ENCODE measurements at regions not wholly inside any gene's neighbourhood (a gene's known extent, or its start where the extent isn't known, plus 50 kb on each side); places are given as distances from the start of the nearest gene placed in this dataset.

DNA sequence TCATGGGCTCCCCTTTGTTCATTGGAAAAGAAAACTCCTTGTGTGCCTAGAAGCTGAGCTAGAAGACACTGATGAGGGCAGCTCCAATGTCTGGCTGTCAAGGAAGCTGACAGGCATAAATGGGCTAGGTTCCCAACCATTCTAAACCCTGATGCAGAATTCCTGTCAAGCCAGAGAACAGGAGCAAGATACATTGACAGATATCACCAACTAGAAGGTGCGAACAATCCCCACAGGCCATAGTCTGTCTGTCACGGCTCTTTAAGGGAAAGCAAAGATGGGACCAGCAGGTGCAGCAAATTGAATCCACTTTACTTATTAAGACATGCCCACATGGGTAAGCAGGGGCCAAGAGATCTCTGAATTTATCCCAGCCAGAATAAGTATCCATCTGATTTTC, 617.9 kb upstream of the POT1 start:
- FAIRE-seq: no peak

DNA sequence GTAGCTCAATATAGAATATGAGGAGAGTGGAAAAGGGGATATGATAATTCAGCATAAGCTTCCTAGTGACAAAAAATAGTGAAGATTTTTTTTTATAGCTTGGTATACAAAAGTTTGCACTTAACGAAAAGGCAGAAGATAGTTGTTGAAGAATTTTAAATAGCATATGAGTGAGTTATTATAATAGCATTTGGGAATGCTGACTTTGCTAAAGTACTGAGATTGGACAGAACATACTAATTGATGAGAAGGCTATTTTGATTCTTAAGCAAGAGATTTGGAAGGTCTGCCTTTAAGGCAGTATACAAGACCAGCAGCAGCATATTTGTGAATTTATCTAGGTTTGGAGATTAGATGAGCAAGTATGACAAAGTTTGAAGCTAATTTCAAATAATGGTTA, 600.9 kb upstream of the POT1 start:
- no peak for FAIRE-seq

DNA sequence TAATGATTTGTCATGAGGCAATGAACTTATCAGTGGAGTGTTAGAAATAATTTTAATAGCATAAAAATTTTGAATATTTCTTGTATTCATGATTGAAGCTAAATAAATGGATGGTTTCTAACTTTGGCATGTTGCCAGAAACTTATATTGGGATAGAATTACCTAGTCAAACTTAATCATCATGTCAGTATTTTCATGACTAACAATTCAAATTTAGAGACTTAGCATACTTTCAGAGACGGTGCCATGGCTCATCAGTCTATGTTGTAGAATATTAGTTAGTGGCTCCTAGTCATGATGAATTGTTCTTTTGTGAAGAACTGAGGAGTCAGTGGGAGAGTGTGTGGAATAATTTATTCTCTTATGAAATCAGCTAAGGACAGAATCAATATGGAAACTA, 599.6 kb upstream of the POT1 start:
- FAIRE-seq: no peak

DNA sequence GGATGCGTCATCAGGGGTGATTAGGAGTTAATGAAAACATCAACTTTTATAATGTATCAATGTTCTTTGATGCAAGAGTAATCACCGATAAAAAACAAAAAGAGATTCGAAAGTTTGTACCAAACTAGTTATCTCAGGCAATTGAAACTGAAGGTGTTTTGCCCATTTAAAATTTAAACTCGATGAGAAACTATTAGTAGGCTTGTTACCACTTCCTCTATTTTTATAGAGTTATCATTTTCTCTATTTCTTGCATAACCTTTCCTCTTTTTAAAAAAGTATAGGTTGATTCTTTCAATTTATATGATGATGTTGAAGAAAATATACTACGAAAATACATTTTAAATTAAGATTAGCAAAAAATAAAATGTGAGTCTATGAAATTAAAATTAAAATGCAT, 597.3 kb upstream of the POT1 start:
- FAIRE-seq: no peak

DNA sequence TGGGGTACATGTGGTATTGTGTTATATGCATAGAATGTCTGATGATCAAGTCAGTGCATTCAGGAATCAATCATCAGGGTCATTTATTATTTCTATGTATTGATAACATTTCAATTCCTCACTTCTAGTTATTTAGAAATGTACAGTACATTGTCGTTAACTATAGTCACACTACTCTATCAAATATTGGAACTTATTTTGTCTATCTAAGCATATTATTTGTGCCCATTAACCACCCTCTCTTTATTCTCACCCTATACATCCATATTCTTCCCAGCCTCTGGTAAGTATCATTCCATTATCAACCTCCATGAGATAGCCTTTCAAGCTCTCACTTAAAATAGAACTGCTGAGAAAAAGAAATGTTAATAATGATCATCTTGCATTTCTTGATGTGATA, 596.5 kb upstream of the POT1 start:
- no peak for FAIRE-seq

DNA sequence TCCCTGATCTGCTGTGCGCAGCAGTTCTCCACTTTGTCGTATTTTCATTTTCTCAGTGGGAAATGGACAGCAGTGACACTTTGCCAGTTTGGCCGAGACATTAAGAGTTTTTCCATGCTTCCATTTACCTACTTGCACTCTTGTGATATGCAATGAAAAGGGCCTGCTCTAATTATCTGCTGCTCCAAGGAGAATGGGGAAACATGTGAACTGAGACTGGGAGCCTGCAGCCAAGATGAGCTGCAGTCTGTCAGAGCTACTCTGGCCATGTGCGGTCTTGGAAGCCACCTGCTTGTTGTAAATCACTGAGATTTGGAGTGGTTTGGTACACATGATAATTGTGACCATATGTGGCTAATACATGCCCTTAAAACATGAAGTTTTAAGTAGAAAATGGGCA, 586.6 kb upstream of the POT1 start:
- no peak for FAIRE-seq

DNA sequence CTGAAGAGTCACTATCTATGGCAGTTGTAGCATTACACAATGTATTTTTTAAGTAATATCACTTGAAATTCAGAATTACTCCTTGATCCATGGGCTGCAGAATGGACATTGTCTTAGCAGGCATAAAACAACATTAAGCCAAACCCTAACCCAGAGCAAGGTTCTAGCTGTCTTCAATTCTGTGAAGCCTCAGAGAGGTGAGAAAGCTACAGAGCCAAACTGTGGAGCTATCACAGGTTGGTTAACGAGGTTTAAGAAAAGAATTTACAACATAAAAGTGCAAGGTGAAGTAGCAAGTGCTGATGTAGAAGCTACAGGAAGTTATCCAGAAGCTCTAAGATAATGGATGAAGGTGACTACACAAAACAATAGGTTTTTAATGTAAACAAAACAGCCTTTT, 582.7 kb upstream of the POT1 start:
- no peak for FAIRE-seq

DNA sequence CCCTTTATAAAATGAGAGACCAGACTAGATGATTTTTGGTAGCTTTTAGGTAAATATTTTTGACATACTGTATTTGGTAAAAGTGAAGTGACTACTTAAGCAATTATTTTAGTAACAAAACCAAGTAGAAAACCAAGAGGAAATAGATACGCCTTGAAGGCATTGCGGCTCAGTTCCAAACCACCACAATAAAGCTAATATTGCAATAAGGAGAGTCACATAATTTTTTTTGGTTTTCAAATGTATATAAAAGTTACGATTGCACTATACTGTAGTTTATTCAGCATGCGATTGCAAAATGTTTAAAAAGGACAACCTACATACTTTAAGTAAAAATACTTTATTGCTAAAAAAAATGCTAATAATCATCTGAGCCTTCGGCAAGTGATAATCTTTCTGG, 581.7 kb upstream of the POT1 start:
- no peak for FAIRE-seq

DNA sequence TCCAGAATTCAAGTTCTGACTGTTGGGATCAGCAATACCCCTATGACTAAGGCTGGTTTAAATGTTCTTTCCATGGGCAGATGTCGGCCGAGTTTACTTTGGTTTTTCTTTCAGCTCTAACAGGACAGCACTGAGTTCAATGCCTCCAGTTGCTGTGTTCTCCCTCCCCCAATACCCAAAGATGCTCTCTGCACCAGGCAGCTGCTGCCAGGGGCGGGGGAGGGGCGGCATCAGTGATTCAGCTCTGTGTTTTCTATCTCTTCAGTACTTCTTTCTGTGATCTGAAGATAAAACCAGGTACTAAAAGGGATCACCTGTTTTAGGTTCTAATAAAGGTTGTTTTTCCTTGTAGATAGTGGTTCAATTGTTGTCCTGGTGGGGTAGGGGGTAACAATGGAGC, 576.7 kb upstream of the POT1 start:
- no peak for FAIRE-seq

DNA sequence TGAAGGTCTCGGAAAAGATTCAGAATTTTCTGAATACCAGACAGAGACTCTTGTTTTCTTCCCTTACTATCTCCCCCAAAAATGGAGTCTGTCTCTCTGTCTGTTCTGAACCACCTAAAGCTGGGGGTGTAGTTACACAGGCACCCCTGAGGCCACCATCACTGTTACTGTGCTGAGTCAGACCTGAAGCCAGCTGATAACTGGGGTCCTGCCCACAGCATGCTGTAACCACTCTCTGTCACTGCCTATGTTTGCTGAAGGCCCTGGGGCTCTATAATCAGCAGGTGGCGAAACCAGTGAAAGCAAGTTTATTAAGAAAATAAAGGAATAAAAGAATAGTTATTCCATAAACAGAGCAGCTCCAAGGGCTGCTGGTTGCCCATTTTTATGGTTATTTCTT, 575.2 kb upstream of the POT1 start:
- no peak for FAIRE-seq

DNA sequence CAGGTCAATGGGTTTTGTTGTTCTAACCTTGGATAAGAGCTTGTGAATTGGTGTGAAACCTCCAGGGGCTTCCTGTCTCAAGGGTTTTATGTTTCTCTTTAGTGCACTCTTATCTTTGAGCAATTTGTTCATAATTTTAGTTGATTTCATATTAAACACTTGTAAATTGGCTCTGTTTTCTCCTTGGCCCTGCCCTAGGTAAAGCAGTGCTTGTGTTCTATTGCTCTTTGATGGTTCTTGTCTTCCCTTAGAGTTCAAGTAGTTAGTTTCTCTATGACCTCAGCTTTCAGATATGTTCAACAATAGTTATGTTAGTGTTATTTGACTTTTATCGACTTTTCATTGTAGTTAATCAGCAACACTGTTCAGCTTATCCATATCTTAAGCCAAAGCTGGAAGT, 566.4 kb upstream of the POT1 start:
- FAIRE-seq: no peak

DNA sequence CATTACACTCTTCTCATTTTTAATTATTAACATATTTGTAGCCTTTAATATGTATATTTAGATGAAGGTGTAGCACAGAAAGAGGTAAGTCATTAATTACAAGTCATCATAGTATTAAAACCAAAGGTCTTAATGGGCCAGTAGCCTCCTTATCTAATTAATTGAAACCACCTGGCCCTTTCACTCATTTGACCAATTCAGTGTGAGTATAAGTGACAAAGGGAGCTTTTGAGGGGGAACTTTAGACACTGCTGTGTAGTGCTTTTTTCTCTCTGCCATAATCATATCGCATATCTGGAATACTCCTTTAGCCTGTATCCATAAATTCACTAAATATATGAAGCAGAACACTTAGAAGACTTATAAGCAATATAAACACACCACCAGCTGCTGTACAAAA, 562.9 kb upstream of the POT1 start:
- no peak for FAIRE-seq

DNA sequence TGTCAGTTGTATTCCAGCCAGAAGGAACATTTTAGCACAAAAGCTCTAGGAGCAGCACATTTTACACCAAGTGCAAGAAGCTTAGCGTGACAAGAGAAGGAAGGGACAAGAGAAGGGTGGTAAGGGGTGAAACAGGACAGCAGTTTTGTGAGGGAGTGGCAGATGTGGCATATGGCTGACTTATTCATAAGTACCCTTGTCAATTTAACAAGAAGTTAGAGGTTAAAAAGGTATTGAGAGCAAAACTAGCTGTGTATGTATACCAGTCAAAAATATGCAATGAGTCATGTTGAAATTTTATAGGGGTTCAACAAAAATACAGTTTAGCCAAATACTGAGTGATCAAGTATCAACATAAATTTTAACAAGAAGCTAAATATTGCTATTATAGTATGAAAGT, 561.5 kb upstream of the POT1 start:
- no peak for FAIRE-seq

DNA sequence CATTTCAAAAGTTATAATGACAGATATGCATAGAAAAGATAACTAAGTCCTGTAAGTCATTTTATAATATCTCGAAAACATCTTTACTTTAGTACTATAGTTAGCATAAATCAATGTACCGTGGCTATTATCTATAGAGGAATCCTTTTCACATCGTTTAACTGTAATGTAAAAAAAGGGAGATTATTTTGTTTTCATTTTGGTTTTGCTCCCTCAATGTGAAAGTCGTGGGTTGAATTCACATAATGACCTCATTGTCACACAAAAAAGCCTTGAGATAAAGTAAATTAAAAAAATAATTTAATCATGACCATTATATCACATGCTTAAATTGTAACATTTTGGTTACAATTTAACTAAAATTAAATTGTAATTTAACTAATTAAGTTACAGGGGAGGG, 560.5 kb upstream of the POT1 start:
- FAIRE-seq: no peak

DNA sequence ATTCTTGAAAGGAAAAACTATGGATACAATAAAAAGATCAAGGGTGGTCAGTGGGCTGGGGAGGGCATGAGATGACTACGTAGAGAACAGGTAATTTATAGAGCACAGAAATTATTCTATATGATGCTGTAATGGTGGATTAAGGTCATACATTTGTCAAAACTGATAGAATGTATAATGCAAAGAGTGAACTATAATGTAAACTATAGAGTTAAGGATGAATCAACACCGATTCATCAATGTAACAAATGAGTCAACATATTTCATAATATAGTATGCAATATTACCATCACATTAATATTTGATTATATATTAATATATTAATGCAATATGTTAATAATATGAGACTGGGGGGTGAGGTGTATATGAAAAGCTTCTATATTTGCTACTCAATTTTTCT, 555.6 kb upstream of the POT1 start:
- FAIRE-seq: no peak

DNA sequence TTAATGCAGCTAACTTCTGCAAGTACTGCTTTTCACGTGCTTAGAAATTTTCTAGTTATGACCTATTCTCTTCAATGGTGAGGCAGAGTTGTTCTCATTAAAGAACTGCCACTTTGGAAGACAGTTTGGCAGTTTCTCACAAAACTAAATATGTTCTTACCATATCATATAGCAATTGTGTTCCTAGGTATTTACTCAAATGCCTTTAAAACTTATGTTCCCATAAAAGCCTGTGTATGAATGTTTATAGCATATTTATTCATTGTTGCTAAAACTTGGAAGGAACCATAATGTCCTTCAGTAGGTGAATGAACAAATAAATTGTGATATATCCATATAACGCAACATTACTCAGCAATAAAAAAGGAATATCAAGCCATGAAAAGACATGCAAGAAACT, 555.1 kb upstream of the POT1 start:
- no peak for FAIRE-seq

DNA sequence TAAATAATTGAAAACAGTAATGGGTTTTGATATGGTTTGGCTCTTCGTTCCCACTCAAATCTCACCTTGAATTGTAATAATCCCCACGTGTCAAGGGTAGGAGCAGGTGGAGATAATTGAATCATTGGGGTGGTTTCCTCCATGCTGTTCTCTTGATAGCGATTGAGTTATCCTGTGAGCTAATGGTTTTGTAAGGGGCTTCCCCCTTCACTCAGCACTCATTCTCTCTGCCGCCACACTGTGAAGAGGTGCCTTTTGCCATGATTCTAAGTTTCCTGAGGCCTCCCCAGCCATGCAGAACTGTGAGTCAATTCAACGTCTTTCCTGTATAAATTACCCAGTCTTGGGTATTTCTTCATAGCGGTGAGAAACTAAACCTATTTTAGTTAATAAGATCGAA, 551.7 kb upstream of the POT1 start:
- FAIRE-seq: no peak

DNA sequence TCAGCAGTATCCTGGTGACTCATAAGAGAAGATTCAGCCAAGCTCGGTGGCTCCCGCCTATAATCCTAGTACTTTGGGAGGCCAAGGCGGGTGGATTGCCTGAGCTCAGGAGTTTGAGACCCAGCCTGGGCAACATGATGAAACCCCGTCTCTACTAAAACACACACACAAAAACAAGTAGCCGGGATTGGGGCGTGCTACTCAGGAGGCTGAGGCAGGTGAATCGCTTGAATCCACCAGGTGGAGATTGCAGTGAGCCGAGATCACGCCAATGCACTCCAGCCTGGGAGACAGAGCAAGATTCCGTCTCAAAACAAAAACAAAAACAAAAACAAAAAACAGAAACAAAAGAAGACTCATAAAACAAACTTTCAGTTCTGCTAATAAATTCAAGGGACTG, 551.1 kb upstream of the POT1 start:
- FAIRE-seq: no peak

DNA sequence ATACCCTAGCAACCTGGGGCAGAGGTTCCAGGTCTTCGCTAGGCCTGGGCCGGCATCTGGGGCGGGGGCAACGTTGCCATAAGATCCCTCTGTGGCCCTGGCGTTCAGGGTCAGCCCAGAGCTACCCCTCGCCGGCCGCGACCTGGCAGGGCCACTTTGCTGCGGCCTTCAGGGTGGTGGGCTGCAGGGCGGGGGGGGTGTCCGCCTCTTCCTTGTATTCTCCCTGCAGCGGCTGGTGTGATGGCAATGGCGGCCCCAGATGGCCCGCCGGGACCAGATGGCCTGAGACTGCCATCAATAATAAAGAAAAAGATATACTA, 539.2 kb upstream of the POT1 start:
- FAIRE-seq: no peak

DNA sequence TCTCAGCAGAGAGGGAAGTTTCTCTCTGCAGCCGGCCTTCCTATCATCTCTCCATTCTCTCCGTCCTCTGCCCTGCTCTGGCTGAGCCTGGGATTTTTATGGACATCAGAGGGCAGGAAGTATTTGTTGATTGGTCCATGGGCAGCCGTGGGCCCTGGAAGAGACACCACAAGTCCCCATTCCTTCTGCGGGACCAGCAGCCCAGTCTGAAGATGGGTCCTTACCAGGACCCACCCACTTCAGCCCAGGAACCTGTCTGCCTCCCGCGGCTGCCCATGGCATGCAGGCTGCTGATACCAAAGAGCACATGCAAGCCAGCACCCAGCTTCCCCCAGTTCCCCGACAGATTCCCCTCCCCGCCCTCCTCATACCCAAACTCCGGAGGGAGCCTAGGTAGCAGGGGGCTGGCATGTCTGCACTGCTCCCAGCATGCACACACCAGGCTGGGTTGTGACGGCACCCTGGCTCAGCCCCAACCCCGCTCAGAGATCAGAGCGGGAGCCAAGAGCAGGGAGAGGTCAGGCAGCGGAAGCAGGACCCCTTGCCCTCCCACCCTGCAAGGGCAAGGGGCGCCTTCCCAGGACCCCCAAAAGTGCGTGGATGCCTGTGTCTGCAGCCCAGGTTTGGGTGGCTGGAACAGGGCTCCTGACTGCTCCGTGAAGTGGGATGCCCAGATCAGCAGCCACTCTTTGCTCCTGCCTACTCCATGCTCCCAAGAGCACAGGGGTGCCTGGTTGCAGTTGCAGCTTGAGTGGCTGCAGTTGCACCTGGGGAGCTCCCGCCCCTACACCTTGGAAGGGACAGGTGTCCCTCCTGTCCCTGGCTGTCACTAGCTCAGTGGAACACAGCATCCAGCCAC, 538.6 kb upstream of the POT1 start:
- FAIRE-seq: no peak

DNA sequence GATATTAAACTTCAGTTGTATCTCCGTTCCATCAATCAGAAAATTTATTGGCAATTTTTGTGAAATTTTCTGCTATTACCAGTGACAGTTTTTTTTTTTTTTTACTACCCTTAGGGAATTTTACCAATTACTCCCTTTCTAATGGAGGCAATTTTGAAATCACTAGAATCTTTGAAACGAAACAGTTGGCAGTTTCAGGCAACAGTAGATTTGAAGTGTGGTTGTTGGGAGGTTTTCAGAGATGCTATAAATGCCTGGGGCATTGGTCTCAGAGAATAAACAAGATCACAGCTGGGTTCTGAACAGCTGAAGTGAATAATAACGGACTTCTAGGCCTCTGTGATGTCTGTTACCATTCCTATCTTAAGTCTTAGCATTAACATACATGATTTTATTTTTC, 535.9 kb upstream of the POT1 start:
- no peak for FAIRE-seq

DNA sequence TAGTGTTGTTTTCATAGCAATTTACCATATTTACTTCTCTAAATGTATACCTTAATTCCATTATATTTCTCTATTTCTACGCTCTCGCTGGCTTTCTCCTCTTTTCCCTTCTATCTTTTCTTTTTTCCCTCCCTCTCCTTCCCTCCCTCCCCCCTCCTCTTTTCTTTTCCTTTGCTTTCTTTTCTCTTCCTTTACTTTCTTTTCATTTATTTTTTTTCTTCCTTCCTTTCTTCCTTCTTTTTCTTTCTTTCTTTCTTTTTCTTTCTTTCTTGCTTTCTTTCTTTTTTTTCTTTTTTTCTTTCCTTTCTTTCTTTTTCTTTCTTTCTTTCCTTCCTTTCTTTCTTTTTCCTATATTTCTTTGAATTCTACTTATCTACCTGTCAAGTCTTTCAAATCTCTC, 533.0 kb upstream of the POT1 start:
- no peak for FAIRE-seq

DNA sequence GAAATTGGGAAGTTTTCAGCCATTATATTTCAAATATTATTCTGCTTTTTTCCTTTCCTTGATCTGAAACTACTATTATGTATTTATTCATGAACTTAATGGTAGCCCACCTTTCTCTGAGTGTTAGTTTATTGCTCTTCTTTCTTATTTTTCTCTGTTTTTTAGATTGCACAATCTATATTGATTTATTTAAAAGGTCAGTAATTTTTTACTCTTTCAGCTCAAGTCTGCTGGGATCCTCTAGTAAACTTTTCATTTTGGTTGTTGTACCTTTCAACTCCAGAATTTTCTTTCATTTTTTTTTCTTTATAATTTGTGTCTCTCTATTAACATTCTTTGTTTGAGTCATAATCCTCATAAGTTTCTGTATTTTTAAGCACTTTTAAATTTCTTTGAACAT, 529.4 kb upstream of the POT1 start:
- no peak for FAIRE-seq

DNA sequence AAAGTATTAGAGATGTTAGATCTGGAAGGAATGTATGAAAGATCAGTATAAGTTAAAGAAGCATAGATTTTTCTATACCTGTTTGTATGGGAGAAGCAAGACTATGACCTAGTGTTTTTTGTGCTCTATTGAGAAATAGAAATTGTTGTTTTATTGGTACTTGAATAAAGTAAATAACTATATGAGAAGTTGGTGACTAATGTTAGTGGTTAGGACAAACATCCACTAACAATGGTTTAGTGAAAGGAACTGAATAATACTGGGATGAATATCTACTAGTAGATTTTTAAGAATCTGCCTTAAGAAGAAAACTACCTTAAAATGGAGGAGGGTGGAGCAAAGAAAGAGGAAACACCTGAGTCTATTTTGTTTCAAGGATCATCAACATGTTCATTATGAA, 521.1 kb upstream of the POT1 start:
- no peak for FAIRE-seq

DNA sequence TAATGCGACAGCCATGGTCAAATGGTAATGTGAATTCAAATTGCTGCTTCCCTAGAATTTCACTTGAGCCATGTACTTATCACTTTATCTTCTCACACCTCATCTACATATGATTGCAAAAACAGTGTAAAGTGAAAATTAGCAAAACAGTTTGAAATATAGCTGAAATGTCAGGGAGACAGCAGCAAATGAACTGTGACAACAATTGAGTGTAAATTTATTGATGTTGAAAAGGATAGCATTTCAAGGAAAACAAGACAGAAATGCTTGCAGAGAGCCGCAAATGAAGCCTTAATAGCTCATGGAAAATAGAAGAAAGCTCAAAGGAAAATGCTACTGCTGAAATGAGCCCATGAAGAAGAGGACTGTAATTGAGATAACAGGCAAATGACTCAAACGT, 516.2 kb upstream of the POT1 start:
- FAIRE-seq: no peak

DNA sequence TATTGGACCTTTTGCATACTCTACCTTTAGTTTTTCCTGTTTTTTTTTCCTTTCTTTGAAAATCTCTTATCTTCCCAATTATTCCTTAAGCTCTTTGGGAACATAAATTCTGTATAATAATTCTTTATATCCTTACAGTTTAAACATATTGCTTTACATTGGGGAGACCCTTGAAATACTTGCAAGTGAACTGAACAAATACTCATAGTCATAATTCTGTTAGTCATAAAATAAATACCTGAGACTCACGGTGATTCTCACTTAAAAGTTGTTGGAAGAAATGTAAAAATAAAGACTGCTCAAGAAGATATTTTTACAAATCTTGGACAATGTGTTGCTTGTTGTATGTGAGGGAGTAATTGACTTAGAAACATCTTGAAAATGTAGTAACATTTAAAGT, 515.2 kb upstream of the POT1 start:
- no peak for FAIRE-seq
